Kidney (tissue), 13 donors: ENCODE measurements at regions not wholly inside any gene's neighbourhood (a gene's known extent, or its start where the extent isn't known, plus 50 kb on each side); places are given as distances from the start of the nearest gene placed in this dataset.

Experiments
- DNase-seq, 5 donors: peaks; one replicate each; pipeline ENCODE4 v3.0.0-alpha.2; 2013 to 2020
- FAIRE-seq: peaks from 2 replicates; lab custom pipeline; 2012; peaks lifted over from hg19 to GRCh38; lab: Jason Lieb, UNC
- H3K27ac ChIP-seq, 2 donors: one replicate each; pipeline ENCODE4 v1.7.0; 2013; ENCODE audit warnings: low read depth in 2 of 2, low read length in 2 of 2, inconsistent platforms in 1 of 2
- H3K27me3 ChIP-seq: one replicate; pipeline ENCODE4 v1.7.1; 2013; ENCODE audit warnings: low read length, inconsistent platforms; ENCODE audit not compliant: control insufficient read depth, insufficient read depth
- H3K36me3 ChIP-seq, 3 donors: one replicate each; pipeline versions ENCODE4 v1.7.0 to v1.7.1; 2013; ENCODE audit warnings: low read length in 3 of 3, control low read depth in 1 of 3, inconsistent platforms in 1 of 3; ENCODE audit not compliant: insufficient read depth in 3 of 3, control insufficient read depth in 2 of 3
- H3K4me1 ChIP-seq, 3 donors: one replicate each; pipeline versions ENCODE4 v1.7.0 to v1.7.1; 2013; ENCODE audit warnings: low read length in 3 of 3, inconsistent platforms in 1 of 3, low read depth in 1 of 3; ENCODE audit not compliant: control insufficient read depth in 2 of 3, insufficient read depth in 2 of 3
- H3K4me3 ChIP-seq, 3 donors: one replicate each; pipeline versions ENCODE4 v1.7.0 to v1.8.1; 2013; ENCODE audit warnings: low read length in 3 of 3, control low read depth in 1 of 3, inconsistent platforms in 1 of 3
- H3K9ac ChIP-seq, 3 donors: one replicate each; pipeline versions ENCODE4 v1.7.0 to v1.7.1; 2013; ENCODE audit warnings: low read length in 3 of 3, control low read depth in 1 of 3, inconsistent platforms in 1 of 3
- H3K9me3 ChIP-seq, 3 donors: one replicate each; pipeline versions ENCODE4 v1.7.0 to v1.7.1; 2013; ENCODE audit warnings: low read length in 3 of 3, control low read depth in 1 of 3, inconsistent platforms in 1 of 3; ENCODE audit not compliant: control insufficient read depth in 2 of 3, insufficient read depth in 1 of 3
- intact Hi-C: fragments of 100-400 bp; cut with DNase I; formaldehyde crosslinking; loops from one replicate; pipeline ENCODE4 v1.11.1; 2022
- TF ChIP-seq, protein P1 (sequence below): IDR thresholded peaks from 3 replicates; pipeline ENCODE4 v1.5.1; 2012; ENCODE audit warnings: mild to moderate bottlenecking, moderate library complexity, borderline replicate concordance; ENCODE audit not compliant: insufficient read depth; ENCODE audit errors: extremely low read depth
- donor health status: control.
- donor health status: control.
- donor health status: control.
- donor health status: control.
- donor health status: control.
- donor health status: DM: yes; HTN: yes; CAD: no.
- donor health status: Normal renal cell carcinoma (clear cell type).

DNA sequence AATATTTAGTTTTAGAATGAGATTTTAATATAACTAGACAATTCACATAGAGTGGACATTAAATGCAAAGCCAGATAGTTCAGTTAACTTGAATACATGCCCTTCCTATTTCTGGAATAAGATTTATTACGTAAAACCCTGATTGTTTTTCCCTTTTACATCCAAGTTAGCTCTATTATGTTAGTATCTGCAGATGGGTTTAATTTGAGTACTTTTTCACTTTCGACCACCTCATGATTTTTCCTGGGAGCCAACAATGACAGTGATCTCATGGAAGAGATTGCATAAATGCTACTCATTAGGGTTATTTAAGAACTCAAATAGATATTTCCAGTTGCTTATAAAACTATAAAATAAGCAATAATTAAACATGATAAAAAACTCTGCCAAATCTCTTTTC, 199.4 kb upstream of the PTGFR start:
- no peak overlapping the region for H3K4me3 ChIP-seq
- TF ChIP-seq, protein P1, sequence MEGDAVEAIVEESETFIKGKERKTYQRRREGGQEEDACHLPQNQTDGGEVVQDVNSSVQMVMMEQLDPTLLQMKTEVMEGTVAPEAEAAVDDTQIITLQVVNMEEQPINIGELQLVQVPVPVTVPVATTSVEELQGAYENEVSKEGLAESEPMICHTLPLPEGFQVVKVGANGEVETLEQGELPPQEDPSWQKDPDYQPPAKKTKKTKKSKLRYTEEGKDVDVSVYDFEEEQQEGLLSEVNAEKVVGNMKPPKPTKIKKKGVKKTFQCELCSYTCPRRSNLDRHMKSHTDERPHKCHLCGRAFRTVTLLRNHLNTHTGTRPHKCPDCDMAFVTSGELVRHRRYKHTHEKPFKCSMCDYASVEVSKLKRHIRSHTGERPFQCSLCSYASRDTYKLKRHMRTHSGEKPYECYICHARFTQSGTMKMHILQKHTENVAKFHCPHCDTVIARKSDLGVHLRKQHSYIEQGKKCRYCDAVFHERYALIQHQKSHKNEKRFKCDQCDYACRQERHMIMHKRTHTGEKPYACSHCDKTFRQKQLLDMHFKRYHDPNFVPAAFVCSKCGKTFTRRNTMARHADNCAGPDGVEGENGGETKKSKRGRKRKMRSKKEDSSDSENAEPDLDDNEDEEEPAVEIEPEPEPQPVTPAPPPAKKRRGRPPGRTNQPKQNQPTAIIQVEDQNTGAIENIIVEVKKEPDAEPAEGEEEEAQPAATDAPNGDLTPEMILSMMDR = no peak
- DNase-seq (no peak), FAIRE-seq (no peak)
- H3K36me3 ChIP-seq = no peaks in the 10 kb centered on the region
- no peak overlapping the region for H3K9ac ChIP-seq
- no peak overlapping the region for H3K27ac ChIP-seq
- intact Hi-C loops = no loop called here
- H3K27me3 ChIP-seq = no peaks in the 10 kb centered on the region
- H3K9me3 ChIP-seq = no peaks in the 10 kb centered on the region
- H3K4me1 ChIP-seq = no peaks in the 10 kb centered on the region

DNA sequence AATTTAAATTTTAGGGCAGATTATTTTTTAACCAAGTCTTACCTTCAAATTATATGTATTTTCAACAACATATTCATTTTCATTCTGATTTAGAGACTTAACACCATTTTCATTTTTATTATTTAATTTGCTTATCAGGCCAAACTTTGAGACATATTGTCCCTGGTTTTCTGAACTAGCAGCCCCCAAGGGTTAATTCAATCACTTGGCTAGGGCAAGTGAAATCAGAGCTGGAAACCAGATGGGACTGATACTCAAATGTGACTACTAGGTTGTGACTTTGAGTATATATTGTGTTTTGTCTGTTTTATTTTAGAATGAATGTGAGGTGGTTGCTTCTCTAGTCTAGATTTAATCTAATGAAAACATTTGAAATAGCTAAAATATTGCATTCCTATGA, 198.9 kb upstream of the PTGFR start:
- intact Hi-C loops = no loop called here
- no peak overlapping the region for H3K9ac ChIP-seq

DNA sequence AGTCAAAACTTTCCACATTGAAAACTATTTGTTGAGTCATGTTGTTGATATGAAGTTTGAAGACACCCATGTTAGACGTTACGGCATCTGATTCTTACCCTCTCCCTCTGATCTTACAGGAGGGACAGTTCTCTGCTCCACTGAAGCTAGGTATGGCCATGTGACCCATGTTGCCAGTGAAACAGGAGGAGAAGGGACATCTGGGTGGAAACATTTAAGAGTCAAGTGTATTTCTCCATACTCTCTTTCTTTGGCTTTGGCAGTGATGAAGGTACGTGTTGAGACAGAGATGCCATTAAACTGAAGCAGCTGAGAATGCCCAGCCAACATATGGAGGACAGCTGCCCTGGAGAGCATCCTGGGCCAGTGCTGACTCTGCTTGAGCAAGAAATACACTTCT, 198.4 kb upstream of the PTGFR start:
- FAIRE-seq (no peak), DNase-seq (no peak)
- H3K4me3 ChIP-seq = no peak overlapping the region
- TF ChIP-seq, protein P1 = no peak
- H3K9ac ChIP-seq = no peak overlapping the region
- peaks cover 0 to 2% (median 0%) of the 10 kb centered on the region in 3 donors for H3K4me1 ChIP-seq
- no peaks in the 10 kb centered on the region for H3K27me3 ChIP-seq
- H3K9me3 ChIP-seq = no peaks in the 10 kb centered on the region
- no peaks in the 10 kb centered on the region for H3K36me3 ChIP-seq
- no peak overlapping the region for H3K27ac ChIP-seq
- intact Hi-C loops = no loop called here

More for the DNA sequence above, 198.9 kb upstream of the PTGFR start:
- no peak overlapping the region for H3K27ac ChIP-seq
- H3K4me1 ChIP-seq = no peaks in the 10 kb centered on the region
- no peak overlapping the region for H3K4me3 ChIP-seq
- FAIRE-seq (no peak), DNase-seq (no peak)
- H3K36me3 ChIP-seq = no peaks in the 10 kb centered on the region
- no peaks in the 10 kb centered on the region for H3K27me3 ChIP-seq
- TF ChIP-seq, protein P1 = no peak
- no peaks in the 10 kb centered on the region for H3K9me3 ChIP-seq

DNA sequence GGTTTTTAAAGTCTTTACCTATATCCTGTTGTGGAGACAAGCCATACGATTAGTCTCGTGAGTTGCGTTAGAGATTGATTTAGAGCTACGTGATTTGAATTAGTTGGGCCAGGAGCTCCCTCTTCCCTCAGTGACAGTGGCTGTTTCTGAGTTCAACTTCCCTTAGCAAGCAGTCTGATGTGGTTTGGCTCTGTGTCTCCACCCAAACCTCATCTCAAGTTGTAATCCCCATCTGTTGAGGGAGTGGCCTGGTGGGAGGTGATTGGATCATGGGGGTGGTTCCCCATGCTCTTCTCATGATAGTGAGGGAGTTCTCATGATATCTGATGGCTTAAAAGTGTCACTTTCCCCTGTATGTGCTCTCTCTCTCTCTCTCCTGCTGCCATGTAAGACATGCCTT, 192.9 kb upstream of the PTGFR start:
- H3K4me1 ChIP-seq = peaks cover 0 to 2% (median 0%) of the 10 kb centered on the region in 3 donors
- TF ChIP-seq, protein P1 = no peak
- H3K27me3 ChIP-seq = no peaks in the 10 kb centered on the region
- no peak overlapping the region for H3K4me3 ChIP-seq
- no peak overlapping the region for H3K27ac ChIP-seq
- DNase-seq (no peak), FAIRE-seq (no peak)
- intact Hi-C loops = no loop called here
- no peak overlapping the region for H3K9ac ChIP-seq
- H3K9me3 ChIP-seq = no peaks in the 10 kb centered on the region
- no peaks in the 10 kb centered on the region for H3K36me3 ChIP-seq
